Large intestine (tissue), 3 donors: ENCODE measurements at regions not wholly inside any gene's neighbourhood (a gene's known extent, or its start where the extent isn't known, plus 50 kb on each side); places are given as distances from the start of the nearest gene placed in this dataset.
"Not testable (repeated sequence)": the region's sequence is repeated elsewhere in the genome, so short reads cannot be mapped to it uniquely, and the experiment has no call there.

Source experiments
- DNase-seq, 2 donors: peaks; one replicate each; pipeline versions ENCODE4 v3.0.0 to v3.0.0-alpha.2; 2013
- H3K27ac ChIP-seq: one replicate; pipeline ENCODE4 v1.5.1; 2013; ENCODE audit warnings: low read length
- H3K27me3 ChIP-seq: 2 replicates; pipeline ENCODE4 v1.6.1; 2013; ENCODE audit warnings: low read length; ENCODE audit not compliant: control insufficient read depth, insufficient read depth
- H3K36me3 ChIP-seq: 2 replicates; pipeline ENCODE4 v1.6.1; 2013; ENCODE audit warnings: low read length; ENCODE audit not compliant: control insufficient read depth, insufficient read depth
- H3K4me1 ChIP-seq: one replicate; pipeline ENCODE4 v1.6.1; 2013; ENCODE audit warnings: low read length; ENCODE audit not compliant: control insufficient read depth, insufficient read depth
- H3K4me3 ChIP-seq: one replicate; pipeline ENCODE4 v1.5.1; 2013; ENCODE audit warnings: low read length
- H3K9me3 ChIP-seq: one replicate; pipeline ENCODE4 v1.6.1; 2013; ENCODE audit warnings: mild to moderate bottlenecking, low read depth, low read length, moderate library complexity; ENCODE audit not compliant: control insufficient read depth
- WGBS: methylation state at CpG from one replicate; pipeline ENCODE4 v1.1.5; 2013; ENCODE audit warnings: low lambda C conversion rate; ENCODE audit not compliant: insufficient coverage; 5-methylcytosine and 5-hydroxymethylcytosine counted together

DNA sequence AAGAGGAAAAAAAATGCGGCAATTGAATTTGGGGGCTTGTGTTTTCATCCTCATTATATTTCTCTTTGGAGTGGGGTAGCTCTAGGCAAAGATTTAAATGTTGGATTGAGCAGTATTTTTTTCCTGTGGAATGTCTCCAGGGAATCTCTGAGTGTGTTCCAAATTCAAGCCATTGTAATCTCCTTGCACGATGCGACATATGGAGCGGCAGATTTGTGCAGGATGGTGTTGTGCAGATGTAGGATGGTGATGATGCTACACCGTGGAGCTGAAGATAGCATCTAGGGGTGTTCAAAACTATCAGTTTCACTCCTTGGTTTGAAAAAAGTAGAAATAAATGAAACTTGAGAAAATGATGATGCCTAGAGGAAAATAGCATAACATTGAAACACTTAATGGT lies 777.5 kb upstream of the EPHA7 start:
- WGBS: 80% methylated on average over 1 of the region's 5 CpGs
- Histone ChIP-seq H3K4me1 (no peaks in the 10 kb centered on the region), H3K27ac (no peak overlapping the region), H3K27me3 (no peaks in the 10 kb centered on the region), H3K9me3 (no peaks in the 10 kb centered on the region), H3K36me3 (no peaks in the 10 kb centered on the region), H3K4me3 (no peak overlapping the region)
- no peak for DNase-seq

DNA sequence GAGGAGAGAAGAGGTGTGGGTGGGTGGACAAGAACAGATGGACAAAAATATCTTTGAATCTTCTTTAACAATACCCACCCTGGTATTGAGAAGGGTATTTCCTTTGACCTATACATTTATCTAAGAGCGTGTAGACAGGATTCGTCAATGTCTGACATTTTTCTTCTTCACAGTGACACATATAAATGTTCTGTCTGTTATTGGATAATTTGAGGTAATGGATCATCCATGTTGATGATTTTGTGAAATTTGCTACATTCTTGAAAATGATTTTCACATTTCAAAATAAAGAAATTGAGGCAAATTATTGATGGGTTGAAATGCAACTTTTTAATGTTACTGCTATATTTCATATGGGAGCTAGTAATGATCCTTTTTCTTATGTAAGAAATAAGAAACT lies 770.7 kb upstream of the EPHA7 start:
- Histone ChIP-seq H3K27me3 (no peaks in the 10 kb centered on the region), H3K4me1 (no peaks in the 10 kb centered on the region), H3K27ac (no peak overlapping the region), H3K4me3 (no peak overlapping the region), H3K9me3 (no peaks in the 10 kb centered on the region), H3K36me3 (no peaks in the 10 kb centered on the region)
- no peak for DNase-seq
- WGBS: 100% methylated on average over 2 of the region's 2 CpGs

DNA sequence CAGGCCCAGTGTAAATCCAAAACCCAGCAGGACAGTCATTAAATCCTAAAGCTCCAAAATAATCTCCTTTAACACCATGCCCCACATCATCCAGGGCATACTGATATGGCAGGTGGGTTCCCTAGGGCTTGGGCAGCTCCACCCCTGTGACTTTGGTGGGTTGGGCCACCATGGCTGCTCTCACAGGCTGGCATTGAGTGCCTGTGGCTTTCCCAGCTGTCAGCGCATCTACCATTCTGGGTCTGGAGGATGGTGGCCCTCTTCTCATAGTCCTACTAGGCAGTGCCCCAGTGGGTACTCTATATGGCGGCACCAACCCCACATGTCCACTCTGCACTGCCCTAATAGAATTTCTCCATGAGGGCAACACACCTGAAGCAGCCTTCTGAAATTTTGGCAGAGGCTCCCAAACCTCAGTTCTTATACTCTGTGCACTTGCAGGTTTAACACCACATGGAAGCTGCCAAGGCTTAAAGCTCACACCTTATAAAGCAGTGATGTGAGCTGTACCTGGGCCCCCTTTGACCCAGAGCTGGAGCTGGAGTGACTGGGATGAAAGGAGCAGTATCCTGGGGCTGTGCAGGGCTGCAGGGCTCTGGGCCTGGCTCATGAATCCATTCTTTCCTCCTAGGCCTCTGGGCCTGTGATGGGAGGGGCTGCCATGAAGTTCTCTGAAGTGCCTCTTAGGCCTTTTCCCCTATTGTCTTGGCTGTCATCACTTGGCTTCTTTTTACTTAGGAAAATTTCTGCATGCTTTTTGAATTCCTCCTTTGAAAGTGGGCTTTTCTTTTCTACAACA lies 765.5 kb upstream of the EPHA7 start:
- H3K27ac ChIP-seq: no peak overlapping the region
- no peak overlapping the region for H3K4me3 ChIP-seq
- no peaks in the 10 kb centered on the region for H3K36me3 ChIP-seq
- H3K27me3 ChIP-seq: no peaks in the 10 kb centered on the region
- no CpG with 5 or more reads among the region's 2 CpGs for WGBS
- no peaks in the 10 kb centered on the region for H3K4me1 ChIP-seq
- DNase-seq: no peak
- no peaks in the 10 kb centered on the region for H3K9me3 ChIP-seq

DNA sequence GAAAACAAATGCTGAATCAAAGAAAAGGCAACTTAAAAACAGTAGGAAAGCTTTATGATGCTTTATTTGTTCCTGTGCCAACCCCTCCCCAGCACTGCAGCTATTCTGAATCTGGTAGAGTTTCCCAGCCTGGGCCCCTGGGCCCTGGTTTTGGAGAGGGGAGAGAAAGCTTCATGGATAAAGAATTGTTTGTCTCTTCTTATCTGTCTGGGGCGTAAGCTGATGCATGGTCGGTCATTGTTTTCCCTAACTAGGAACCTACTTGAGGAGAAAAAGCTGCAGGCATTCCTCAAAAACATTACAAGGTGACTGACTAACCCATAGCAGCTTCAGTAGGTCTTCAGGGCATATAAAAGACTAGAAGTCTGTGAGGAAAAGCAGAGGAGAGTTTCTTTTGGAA lies 758.1 kb upstream of the EPHA7 start:
- Histone ChIP-seq H3K27ac (no peak overlapping the region), H3K9me3 (no peaks in the 10 kb centered on the region), H3K4me1 (no peaks in the 10 kb centered on the region), H3K27me3 (no peaks in the 10 kb centered on the region), H3K4me3 (no peak overlapping the region), H3K36me3 (no peaks in the 10 kb centered on the region)
- no CpG with 5 or more reads among the region's 2 CpGs for WGBS
- no peak for DNase-seq

DNA sequence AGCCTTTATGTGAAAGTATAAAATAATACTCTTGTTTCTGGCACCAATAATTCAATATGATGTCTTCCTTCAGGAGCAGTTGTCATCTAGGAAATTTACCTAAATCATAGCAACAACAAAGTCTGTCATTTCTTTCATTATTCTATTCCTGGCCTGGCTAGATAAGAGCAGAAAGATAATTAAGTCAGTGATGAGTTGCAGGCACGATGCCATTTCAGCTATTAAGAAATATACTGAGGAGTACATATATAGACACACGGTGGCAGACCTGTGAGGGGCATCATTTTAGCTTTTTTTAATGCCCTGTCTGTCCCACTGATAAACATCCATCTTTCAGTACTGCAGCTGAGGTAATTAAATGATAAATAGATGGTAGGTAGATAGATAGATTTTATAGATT lies 756.1 kb upstream of the EPHA7 start:
- WGBS: no CpG with 5 or more reads among the region's 2 CpGs
- Histone ChIP-seq H3K27ac (no peak overlapping the region), H3K36me3 (no peaks in the 10 kb centered on the region), H3K4me3 (no peak overlapping the region), H3K9me3 (no peaks in the 10 kb centered on the region), H3K27me3 (no peaks in the 10 kb centered on the region), H3K4me1 (no peaks in the 10 kb centered on the region)
- DNase-seq: no peak

DNA sequence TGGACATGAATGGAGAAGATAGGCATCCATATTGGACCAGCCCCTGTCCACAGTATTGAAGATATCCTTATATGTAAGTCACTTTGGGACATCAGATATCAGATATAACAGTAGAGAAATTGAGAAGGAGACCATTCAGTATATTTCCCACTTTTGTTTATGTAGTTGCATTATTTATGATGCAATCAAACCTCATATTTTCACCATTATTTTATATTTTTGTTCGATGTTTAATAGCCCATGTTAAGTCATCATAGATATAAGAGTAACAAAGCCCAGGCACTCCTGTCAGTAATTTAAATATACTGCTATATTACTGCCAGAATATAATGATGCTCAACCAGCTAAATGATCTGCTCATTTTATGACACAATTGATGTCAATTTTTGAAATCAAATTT lies 744.5 kb upstream of the EPHA7 start:
- Histone ChIP-seq H3K27ac (no peak overlapping the region), H3K36me3 (no peaks in the 10 kb centered on the region), H3K4me1 (no peaks in the 10 kb centered on the region), H3K27me3 (no peaks in the 10 kb centered on the region), H3K9me3 (no peaks in the 10 kb centered on the region), H3K4me3 (no peak overlapping the region)
- DNase-seq: no peak
- no CpG with 5 or more reads among the region's 1 CpG for WGBS

GRCh38 chr6:94150886-94151285 lies 731.5 kb upstream of the EPHA7 start:
- WGBS: no CpG with 5 or more reads among the region's 2 CpGs
- H3K4me1 ChIP-seq: no peaks in the 10 kb centered on the region
- H3K9me3 ChIP-seq: no peaks in the 10 kb centered on the region
- no peaks in the 10 kb centered on the region for H3K27me3 ChIP-seq
- H3K27ac ChIP-seq: no peak overlapping the region
- no peak overlapping the region for H3K4me3 ChIP-seq
- no peaks in the 10 kb centered on the region for H3K36me3 ChIP-seq
- no peak for DNase-seq

DNA sequence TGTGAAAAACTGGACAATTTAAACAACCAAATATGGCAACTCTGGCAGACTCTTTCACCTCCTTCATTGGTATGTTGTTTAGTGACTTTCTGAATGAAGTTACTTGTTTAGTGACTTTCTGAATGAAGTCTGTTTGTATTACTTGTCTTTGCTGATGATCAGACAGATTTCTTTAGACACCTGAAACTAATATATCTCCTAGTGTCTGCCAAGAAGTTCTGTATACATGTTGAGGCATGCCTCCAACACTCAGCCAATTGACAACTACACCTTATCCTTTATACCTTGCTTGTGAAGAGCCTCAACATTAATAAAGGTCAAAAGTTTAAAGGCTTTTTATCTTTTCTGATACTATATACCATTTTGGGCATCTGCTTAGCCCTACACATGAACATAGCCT lies 725.4 kb upstream of the EPHA7 start:
- Histone ChIP-seq H3K9me3 (no peaks in the 10 kb centered on the region), H3K4me3 (no peak overlapping the region), H3K27ac (no peak overlapping the region), H3K36me3 (no peaks in the 10 kb centered on the region), H3K4me1 (no peaks in the 10 kb centered on the region), H3K27me3 (no peaks in the 10 kb centered on the region)
- no peak for DNase-seq

GRCh38 chr6:94137178-94137577 lies 717.8 kb upstream of the EPHA7 start:
- not testable (repeated sequence) for H3K9me3 ChIP-seq, H3K27ac ChIP-seq, H3K27me3 ChIP-seq, H3K4me3 ChIP-seq, H3K36me3 ChIP-seq, H3K4me1 ChIP-seq, DNase-seq
- 83% methylated on average over 2 of the region's 11 CpGs for WGBS

DNA sequence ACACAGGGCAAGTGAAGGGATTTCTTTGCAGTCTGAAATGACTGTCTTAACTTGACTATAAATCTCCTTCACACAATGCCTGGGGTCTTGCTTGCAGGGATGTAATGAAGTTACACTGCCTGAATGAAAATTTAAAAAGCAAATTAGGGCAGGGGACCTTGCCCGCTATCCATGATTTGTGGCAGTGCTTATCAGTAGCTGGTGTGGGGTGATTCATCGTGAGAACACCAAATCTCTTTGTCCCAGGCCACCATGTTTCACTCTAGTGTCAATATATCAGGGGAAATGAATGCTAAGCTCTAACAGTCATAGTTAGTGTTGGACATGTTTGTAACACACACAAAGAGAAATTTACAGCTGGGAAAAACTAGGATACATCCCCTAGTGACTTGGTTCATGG lies 713.7 kb upstream of the EPHA7 start:
- Histone ChIP-seq H3K9me3 (no peaks in the 10 kb centered on the region), H3K4me3 (no peak overlapping the region), H3K27ac (no peak overlapping the region), H3K36me3 (no peaks in the 10 kb centered on the region), H3K27me3 (no peaks in the 10 kb centered on the region), H3K4me1 (no peaks in the 10 kb centered on the region)
- no peak for DNase-seq
- no CpG with 5 or more reads among the region's 2 CpGs for WGBS

DNA sequence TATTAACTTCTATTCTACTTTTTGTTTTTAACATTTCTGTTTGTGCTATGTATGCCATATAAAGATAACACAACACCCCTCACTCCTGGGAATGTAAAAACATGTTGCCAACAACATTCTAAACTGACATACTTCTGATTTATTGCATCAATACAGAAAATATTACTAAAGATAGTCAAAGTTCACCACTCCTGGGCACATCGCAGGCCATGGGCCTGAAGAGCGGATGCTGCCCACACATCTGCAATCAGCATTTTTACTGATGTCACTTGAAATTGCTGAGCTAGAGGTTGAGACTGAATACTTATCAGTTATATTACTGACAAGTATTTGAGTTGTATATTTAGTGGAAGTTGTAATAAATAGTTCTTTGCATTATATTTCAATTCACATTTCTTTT lies 711.9 kb upstream of the EPHA7 start:
- WGBS: no CpG with 5 or more reads among the region's 2 CpGs
- Histone ChIP-seq H3K27ac (no peak overlapping the region), H3K27me3 (no peaks in the 10 kb centered on the region), H3K36me3 (no peaks in the 10 kb centered on the region), H3K4me3 (no peak overlapping the region), H3K4me1 (no peaks in the 10 kb centered on the region), H3K9me3 (no peaks in the 10 kb centered on the region)
- peak; percentile 53 to 59 for DNase-seq
